ENCODE measurements at regions not wholly inside any gene's neighbourhood (a gene's known extent, or its start where the extent isn't known, plus 50 kb on each side); places are given as distances from the start of the nearest gene placed in this dataset.
"Not testable (repeated sequence)": the region's sequence is repeated elsewhere in the genome, so short reads cannot be mapped to it uniquely, and the experiment has no call there.

- no peak for DNase-seq
Measured at GRCh38 chr9:31699836-31700235, 684.6 kb upstream of the ACO1 start.

GRCh38 chr9:31700252-31701045 is 684.0 kb upstream of the ACO1 start:
- no peak for DNase-seq

DNA sequence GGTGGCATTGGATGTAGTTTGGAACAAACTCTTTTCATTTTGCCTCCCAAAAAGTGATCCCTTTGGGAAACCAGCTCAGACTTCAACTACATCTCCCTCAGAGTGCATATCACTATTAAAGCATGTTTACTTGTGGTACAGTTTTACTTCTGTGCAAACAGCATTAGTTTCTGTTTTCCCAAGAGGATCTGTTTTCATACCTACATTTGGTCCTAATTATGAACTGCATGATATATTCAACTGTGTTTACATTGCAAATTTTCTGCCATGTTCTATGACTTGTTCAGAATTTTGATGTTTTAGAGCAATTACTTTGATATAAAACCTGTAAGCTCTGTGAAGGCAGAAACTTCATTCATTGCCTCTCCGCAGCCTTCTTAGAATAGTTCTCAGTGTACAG is 681.5 kb upstream of the ACO1 start:
- no peak for DNase-seq

- no peak for DNase-seq
Measured at GRCh38 chr9:31715250-31715649, 669.2 kb upstream of the ACO1 start.

- DNase-seq: no peak
Measured at GRCh38 chr9:31719262-31719661, 665.2 kb upstream of the ACO1 start.

DNA sequence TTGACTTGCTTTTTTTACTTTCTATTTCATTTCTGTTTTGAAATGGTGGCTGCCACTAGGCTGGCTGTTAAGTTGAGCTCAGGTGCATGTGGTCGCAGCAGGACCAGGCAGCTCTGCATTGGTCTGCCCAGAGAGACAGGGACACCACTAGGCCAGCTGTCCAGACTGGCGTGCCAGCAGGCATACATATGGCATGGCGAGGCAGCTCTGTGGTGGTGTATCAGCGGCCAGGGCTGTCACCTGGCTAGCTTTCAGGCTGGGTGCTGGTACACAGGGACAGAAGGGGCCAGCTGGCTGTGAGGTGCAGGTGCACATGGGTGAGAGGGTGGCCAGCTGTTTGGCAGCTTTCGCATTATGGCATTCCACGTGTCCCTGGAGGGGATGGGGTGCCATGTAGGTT is 654.0 kb upstream of the ACO1 start:
- no peak for DNase-seq

DNA sequence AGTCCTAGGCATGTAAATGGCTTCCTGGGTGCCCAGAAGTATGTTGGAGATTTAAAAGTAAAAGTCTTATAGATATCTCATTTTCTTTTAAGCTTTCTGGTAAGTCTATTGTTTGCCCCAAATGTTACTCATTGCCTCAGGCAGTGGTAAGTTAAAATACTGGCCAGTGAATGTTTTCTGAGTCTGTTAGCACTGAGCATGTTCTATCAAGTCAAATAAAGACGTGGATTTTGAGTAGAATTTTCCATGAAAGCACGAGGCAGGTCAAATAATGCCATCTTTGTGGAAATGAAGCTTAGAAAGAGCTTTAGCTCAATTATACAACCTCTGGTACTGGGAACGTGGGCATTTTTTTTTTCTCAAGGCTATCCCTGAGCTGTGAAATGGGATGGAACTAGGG is 651.3 kb upstream of the ACO1 start:
- no peak for DNase-seq

GRCh38 chr9:31736581-31737179 is 647.8 kb upstream of the ACO1 start:
- no peak for DNase-seq

DNA sequence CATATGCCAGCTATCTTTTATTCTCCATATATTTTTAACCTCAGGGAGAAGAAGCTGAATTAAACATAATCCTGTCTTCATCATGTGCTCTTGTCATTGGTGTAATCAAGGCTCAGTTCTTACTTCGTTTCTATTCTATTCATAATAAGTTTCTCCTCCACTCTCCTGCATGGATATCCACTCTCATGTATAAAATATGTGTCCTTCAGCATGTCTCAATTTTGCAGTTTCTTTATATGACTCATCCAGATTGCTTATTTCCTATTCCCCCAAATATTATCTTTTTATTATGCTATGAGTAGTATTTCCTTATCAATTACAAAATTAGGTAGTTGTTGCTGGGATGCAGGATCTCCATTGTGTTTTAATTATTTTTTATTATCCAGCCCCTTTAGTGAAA is 643.7 kb upstream of the ACO1 start:
- no peak for DNase-seq

DNA sequence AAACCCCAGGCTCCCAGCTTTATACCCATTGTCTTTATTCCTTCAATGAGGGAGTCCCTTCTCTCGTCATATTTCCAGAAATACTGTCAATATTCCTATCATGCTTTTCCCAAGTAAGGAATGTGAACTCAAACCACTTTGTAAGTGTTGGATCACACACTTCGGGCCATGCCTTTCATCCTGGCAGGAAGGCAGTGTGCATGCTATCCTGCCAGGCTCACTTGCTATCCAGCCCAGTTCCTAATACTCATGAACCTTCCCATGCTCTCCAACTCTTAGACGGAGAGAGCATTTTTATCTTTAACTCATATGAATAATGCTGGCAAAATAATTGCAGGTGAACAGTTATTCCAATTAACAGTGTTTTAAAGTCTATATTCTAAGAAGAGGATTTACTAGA is 639.9 kb upstream of the ACO1 start:
- no peak for DNase-seq

GRCh38 chr9:31745468-31745867 is 639.0 kb upstream of the ACO1 start:
- no peak for DNase-seq

DNA sequence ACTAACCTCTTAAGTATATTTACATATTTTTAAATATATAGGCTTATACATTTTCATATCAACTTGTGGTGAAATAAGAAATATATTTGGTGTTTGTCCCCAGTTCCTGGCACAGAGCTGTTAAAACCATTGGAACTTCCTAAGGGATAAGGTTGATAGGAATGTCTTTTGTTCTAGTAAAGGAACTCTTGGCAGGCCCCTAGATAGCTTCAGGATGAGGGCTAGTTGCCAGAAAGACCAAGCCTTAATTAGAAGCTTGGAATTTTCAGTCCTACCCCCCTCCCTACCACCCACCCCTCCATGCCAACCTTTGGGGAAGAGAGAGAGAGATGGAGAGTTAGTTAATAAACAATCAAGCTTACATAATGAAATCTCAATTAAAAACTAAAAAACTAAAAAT is 638.6 kb upstream of the ACO1 start:
- no peak for DNase-seq

GRCh38 chr9:31753756-31754155 is 630.7 kb upstream of the ACO1 start:
- DNase-seq: no peak

- DNase-seq: no peak
Measured at GRCh38 chr9:31759703-31760102, 624.7 kb upstream of the ACO1 start.

DNA sequence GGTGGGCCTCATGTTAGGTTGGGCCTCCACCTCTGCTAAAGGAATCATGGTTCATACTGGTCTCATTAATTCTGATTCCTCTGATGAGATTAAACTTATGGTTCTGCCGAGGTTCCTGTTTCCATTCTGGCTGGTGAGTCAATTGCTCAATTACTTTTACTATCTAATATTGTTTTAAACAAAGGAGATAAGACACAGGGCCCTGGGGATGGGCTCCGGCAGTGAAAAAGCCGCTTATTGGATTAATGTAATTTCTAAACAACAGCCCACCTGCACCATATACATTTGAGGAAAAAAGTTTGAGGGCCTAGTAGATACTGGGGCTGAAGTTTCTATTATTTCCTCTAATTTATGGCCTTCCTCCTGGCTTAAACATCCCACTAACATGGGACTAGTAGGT is 610.4 kb upstream of the ACO1 start:
- not testable (repeated sequence) for DNase-seq

DNA sequence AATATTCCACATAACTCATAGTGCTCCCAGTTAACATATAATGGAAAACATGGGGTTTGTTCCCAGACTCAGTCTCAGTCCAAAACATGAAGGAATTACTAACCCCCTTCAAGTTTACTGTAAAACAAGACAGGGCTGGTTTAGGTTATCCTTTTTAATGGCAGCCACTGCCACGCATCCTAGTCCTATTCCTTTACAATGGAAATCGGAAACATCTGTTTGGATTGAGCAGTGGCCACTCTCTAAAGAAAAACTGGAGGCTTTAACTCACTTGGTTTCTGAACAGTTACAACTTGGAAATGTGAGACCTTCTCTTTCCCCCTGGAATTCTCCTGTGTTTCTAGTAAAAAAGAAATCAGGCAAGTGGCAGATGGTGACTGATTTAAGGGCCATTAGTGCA is 609.9 kb upstream of the ACO1 start:
- DNase-seq: no peak

DNA sequence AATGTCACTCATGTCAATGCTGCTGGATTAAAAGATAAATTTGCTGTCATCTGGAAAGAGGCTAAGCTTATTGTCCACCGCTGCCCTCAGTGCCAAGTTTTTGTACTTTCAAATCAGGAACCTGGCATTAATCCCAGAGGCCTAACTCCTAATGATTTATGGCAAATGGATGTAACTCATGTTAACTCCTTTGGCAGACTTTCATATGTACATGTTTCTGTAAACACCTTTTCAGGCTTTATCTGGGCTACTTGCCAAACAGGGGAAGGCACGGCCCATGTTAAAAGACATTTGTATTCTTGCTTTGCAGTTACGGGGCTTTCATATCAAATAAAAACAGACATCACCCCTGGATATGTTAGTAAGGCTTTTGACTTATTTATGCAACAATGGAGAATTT is 608.0 kb upstream of the ACO1 start:
- no peak for DNase-seq

DNA sequence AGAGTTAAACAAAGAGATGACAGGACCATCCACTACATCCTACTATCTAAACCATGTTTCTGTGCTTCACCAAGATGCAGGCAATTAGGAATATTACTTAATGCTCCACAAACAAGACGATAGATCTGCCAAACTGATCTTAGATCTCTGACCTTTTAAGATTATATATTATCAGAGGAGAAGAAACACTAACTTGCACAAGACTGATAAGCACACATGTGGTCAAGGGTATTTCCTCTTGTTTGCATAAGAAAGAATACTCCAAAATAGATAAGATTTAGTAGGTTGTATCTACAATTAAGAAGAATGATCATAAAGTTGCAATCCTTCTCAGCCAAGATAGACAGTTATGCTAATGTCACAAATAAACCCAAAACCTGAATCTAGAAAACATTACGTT is 601.0 kb upstream of the ACO1 start:
- no peak for DNase-seq

DNA sequence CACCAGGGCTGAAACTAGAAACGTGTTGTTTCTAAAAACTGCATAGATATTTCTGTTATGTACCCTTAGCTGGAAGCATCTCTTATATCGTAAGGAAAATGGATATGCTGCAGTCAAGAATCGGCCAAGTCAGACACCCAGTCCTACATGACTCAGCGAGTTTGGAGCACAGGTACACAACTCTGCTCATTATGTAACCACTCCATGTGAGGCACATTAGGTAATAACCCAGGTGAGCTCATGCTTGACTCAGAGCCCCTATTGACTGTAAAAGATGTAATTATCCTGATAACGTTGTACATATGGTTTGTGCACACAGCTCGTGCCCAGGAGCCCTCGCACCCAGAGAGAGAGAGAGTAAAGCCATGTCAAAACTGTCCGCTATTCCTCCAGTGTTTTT is 593.7 kb upstream of the ACO1 start:
- DNase-seq: no peak

DNA sequence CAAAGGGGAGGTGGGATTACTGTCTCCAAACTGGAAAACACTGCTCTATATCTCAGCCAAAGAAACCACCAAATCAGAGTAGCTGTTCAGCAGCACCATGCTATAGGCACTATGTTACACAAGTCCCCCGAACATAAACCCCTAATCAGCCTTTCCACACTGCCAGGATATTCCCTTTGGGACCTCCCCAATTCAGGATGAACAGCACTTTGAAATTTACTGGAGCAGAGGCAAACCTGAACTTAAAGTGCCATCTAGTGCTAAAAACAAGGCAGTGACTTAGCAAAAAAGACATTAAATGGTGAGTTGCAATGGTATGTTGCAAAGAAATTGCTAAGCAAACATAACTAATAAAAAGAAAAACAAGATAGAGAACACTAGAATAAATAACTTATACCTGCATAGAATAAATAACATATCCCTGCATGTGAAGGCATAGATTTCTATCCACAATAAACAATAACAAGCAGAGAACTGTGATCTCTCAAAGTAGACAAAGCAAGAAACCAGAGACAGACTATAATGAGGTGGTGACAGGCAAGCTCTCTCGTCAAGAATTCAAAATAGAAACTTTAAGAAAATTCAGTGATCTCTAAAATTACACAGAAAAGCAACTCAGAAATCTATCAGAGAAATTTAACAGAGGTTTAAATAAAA is 584.4 kb upstream of the ACO1 start:
- peak in 1 of 2 donors; percentile 43 for DNase-seq

DNA sequence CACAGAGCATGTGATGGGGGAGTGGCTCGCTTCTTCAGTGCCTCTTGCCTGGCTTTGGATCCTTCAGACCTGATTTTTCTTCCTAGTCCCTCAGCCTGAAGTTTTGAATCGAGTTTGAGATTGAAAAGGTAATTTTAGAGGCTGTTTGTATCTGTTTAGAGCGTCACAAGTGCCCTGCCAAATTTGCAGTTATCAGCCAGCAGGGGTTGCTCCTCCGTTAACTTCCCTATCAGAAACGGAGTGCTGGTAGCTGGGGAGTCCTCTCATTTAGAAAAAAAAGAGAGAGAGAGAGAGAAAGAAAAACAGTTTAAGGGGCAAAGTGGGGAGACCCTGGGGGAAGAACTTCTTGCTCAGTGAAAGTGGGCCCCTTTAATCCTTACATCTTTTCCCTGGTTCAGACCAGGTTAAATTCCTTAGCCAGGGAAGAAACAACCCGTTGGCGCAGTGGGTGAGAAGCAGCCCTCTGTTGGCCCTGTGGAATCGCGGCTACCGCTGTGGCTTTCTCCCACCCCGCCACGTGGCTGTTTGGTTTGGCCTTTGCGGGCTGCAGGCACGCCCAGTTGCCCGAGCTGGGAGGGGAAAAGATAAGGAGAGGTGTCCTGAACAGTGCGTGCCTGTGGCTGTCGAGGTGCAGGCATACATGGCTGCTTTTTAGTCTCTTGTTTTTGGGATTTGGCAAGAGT is 576.7 kb upstream of the ACO1 start:
- no peak for DNase-seq

DNA sequence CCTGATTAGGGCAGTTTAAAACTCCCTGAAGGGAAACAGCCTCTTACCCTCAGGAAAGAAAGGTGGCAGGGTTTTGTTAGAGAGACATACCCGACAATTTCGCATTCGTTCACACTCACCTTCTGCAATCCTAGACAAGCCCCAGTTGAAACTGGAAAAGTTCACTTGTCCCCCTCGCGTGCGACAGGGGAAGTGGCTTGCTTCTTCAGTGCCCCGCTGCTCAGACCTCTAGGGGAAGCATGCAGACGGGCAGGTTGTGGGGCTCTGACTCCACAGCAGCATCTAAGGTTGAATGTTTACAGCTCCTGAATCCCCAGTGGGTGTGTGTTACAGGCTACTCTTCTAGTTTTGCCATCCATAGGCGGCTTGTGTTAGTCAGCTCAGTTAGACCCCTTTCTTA is 575.7 kb upstream of the ACO1 start:
- DNase-seq: no peak

GRCh38 chr9:31820426-31820825 is 564.0 kb upstream of the ACO1 start:
- no peak for DNase-seq

- DNase-seq: no peak
Measured at GRCh38 chr9:31821583-31821982, 562.9 kb upstream of the ACO1 start.

Measured in CD4-positive, alpha-beta T cell treated with Interferon alpha-2 for 1 hour (primary cell).